GM10248 (cell line): ENCODE measurements at regions not wholly inside any gene's neighbourhood (a gene's known extent, or its start where the extent isn't known, plus 50 kb on each side); places are given as distances from the start of the nearest gene placed in this dataset.

Experiments used
- CTCF ChIA-PET: fragments of 300-600 bp; sonication (Branson Sonifier 250); formaldehyde crosslinking; extraction: SDS; loops from one replicate; lab custom pipeline; 2021; ENCODE audit warnings: antibody characterized with exemption; lab: Yijun Ruan, JAX
- POLR2A ChIA-PET: fragments of 350-650 bp; sonication (Branson Sonifier 250); formaldehyde crosslinking; extraction: SDS; loops from one replicate; lab custom pipeline; 2020; ENCODE audit warnings: antibody characterized with exemption; lab: Yijun Ruan, JAX
- DNase-seq: peaks from one replicate; pipeline ENCODE4 v3.0.0; 2012; ENCODE audit errors: extremely low spot score
- CTCF ChIP-seq: IDR thresholded peaks from 2 replicates; pipeline ENCODE4 v1.5.1; 2012; ENCODE audit warnings: mild to moderate bottlenecking, low read depth; ENCODE audit errors: extremely low read depth, missing control alignments, control extremely low read depth

GRCh38 chr2:18741191-18741590, 151.8 kb upstream of the NT5C1B start:
- CTCF ChIA-PET = no interaction called here
- POLR2A ChIA-PET = no interaction called here
- DNase-seq = no peak
- TF ChIP-seq CTCF = no peak

- DNase-seq = no peak
- ChIA-PET CTCF (no interaction called here), POLR2A (no interaction called here)
- no peak for TF ChIP-seq CTCF
These were observed 151.1 kb upstream of the NT5C1B start for GRCh38 chr2:18740474-18740881.

GRCh38 chr2:18731666-18732065, 142.3 kb upstream of the NT5C1B start:
- ChIA-PET CTCF (no interaction called here), POLR2A (no interaction called here)
- no peak for DNase-seq
- TF ChIP-seq CTCF = no peak

GRCh38 chr2:18724371-18725145, 135.2 kb upstream of the NT5C1B start:
- CTCF ChIA-PET = interaction anchor here (1.1 to 2.2 kb wide), 2 partner anchors 29 to 205 kb away, joined by 3 to 5 read pairs; no protein-coding TSS in a partner anchor
- POLR2A ChIA-PET = no interaction called here
- TF ChIP-seq CTCF = no peak
- DNase-seq = no peak

GRCh38 chr2:18723219-18723618, 133.8 kb upstream of the NT5C1B start:
- DNase-seq = no peak
- no peak for TF ChIP-seq CTCF
- CTCF ChIA-PET = no interaction called here
- POLR2A ChIA-PET = no interaction called here

GRCh38 chr2:18722101-18722500, 132.7 kb upstream of the NT5C1B start:
- ChIA-PET POLR2A (no interaction called here), CTCF (no interaction called here)
- no peak for DNase-seq
- TF ChIP-seq CTCF = no peak
